Esophagus squamous epithelium (tissue), 4 donors: ENCODE measurements at regions not wholly inside any gene's neighbourhood (a gene's known extent, or its start where the extent isn't known, plus 50 kb on each side); places are given as distances from the start of the nearest gene placed in this dataset.

ENCODE experiments used
- CTCF ChIP-seq, 6 experiments: fragments of 450-650 bp in 4 of 6; fragments of 200-600 bp in 2 of 6; sonication (generic) in 2 of 6; IDR thresholded peaks; one replicate each; pipeline ENCODE4 v1.5.1; 2016 to 2019; ENCODE audit warnings: antibody characterized with exemption in 6 of 6, mild to moderate bottlenecking in 4 of 6, moderate library complexity in 4 of 6
- POLR2A ChIP-seq, 4 donors: fragments of 450-650 bp; IDR thresholded peaks; one replicate each; pipeline ENCODE4 v1.6.1; 2017; ENCODE audit warnings: antibody characterized with exemption in 4 of 4, mild to moderate bottlenecking in 4 of 4, moderate library complexity in 3 of 4

DNA sequence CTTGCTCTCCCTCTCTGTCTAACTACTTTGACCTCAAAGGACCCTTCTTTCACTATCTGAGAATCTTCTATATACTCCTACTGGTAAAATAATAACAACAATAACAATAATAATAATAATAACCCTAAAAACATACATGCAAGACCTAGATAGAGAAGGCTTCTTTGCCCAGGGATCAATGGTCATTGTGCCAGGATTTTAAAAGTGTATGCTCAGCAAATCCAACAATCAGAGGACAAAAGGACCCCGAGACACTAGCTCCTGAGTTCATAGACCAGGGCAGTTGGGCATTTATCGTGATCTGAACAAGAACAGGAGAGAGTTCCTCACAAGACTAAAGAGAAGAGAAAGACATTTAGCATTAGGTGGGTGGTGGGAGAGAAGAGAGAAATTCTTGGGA lies 358.5 kb downstream of the DAD1 start:
- no peak for TF ChIP-seq CTCF (IDR thresholded peaks at IDR 0.05)
- no peak for TF ChIP-seq POLR2A (IDR thresholded peaks at IDR 0.05)
